Osteocyte (in vitro differentiated cells): ENCODE measurements at regions not wholly inside any gene's neighbourhood (a gene's known extent, or its start where the extent isn't known, plus 50 kb on each side); places are given as distances from the start of the nearest gene placed in this dataset.

Experiments
- DNase-seq: peaks from one replicate; pipeline ENCODE4 v3.0.0; 2021; ENCODE audit warnings: mixed read lengths; ENCODE audit not compliant: unreplicated experiment; ENCODE audit errors: extremely low spot score
- H3K27ac Mint-ChIP-seq: one replicate; pipeline ENCODE4 v1.8.0; 2021; ENCODE audit warnings: mild to moderate bottlenecking, mixed read lengths; ENCODE audit not compliant: unreplicated experiment
- H3K27me3 Mint-ChIP-seq: one replicate; pipeline ENCODE4 v1.8.0; 2021; ENCODE audit warnings: mixed read lengths; ENCODE audit not compliant: unreplicated experiment
- H3K36me3 Mint-ChIP-seq: one replicate; pipeline ENCODE4 v1.8.0; 2021; ENCODE audit warnings: mixed read lengths; ENCODE audit not compliant: unreplicated experiment
- H3K4me1 Mint-ChIP-seq: one replicate; pipeline ENCODE4 v1.8.0; 2021; ENCODE audit warnings: mixed read lengths; ENCODE audit not compliant: unreplicated experiment
- H3K4me3 Mint-ChIP-seq: one replicate; pipeline ENCODE4 v1.8.0; 2021; ENCODE audit warnings: mild to moderate bottlenecking, moderate library complexity, mixed read lengths; ENCODE audit not compliant: unreplicated experiment
- H3K9me3 Mint-ChIP-seq: one replicate; pipeline ENCODE4 v1.8.0; 2021; ENCODE audit warnings: mixed read lengths; ENCODE audit not compliant: unreplicated experiment
- CTCF ChIP-seq: fragments of 200-600 bp; sonication (generic); IDR thresholded peaks from 2 replicates; pipeline ENCODE4 v1.5.0; 2021; ENCODE audit warnings: antibody characterized with exemption, mild to moderate bottlenecking, moderate library complexity

GRCh38 chr7:149696280-149696679, 77.1 kb downstream of the ZNF467 start:
- H3K9me3 Mint-ChIP-seq, result peaks cover 8% of the 10 kb centered on the region
- peaks cover 32% of the 10 kb centered on the region for H3K27me3 Mint-ChIP-seq
- peaks cover 6% of the 10 kb centered on the region for H3K4me1 Mint-ChIP-seq

GRCh38 chr7:149692557-149692982, 80.8 kb downstream of the ZNF467 start:
- H3K27me3 Mint-ChIP-seq, result peaks cover 49% of the 10 kb centered on the region
- TF ChIP-seq CTCF, result no peak
- H3K9me3 Mint-ChIP-seq, result peaks cover 11% of the 10 kb centered on the region
- DNase-seq, result no peak
- peaks cover 4% of the 10 kb centered on the region for H3K36me3 Mint-ChIP-seq
- peaks cover 10% of the 10 kb centered on the region for H3K4me1 Mint-ChIP-seq
- H3K4me3 Mint-ChIP-seq, result peak overlapping the region; percentile 26
- H3K27ac Mint-ChIP-seq, result no peak overlapping the region

More at GRCh38 chr7:149696280-149696679, 77.1 kb downstream of the ZNF467 start:
- H3K4me3 Mint-ChIP-seq, result no peak overlapping the region
- peaks cover 4% of the 10 kb centered on the region for H3K36me3 Mint-ChIP-seq
- TF ChIP-seq CTCF, result no peak
- H3K27ac Mint-ChIP-seq, result no peak overlapping the region
- no peak for DNase-seq

- peaks cover 10% of the 10 kb centered on the region for H3K4me1 Mint-ChIP-seq
- no peak for TF ChIP-seq CTCF
- H3K27me3 Mint-ChIP-seq, result peaks cover 52% of the 10 kb centered on the region
- no peak for DNase-seq
- H3K9me3 Mint-ChIP-seq, result peaks cover 9% of the 10 kb centered on the region
- H3K4me3 Mint-ChIP-seq, result no peak overlapping the region
- H3K27ac Mint-ChIP-seq, result no peak overlapping the region
- H3K36me3 Mint-ChIP-seq, result peaks cover 4% of the 10 kb centered on the region
Observed at GRCh38 chr7:149692056-149692455, 81.3 kb downstream of the ZNF467 start.

- no peak for DNase-seq
- no peak for TF ChIP-seq CTCF
- H3K4me3 Mint-ChIP-seq, result no peak overlapping the region
- H3K27me3 Mint-ChIP-seq, result peaks cover 53% of the 10 kb centered on the region
- H3K9me3 Mint-ChIP-seq, result peaks cover 7% of the 10 kb centered on the region
- no peak overlapping the region for H3K27ac Mint-ChIP-seq
- peaks cover 10% of the 10 kb centered on the region for H3K4me1 Mint-ChIP-seq
- H3K36me3 Mint-ChIP-seq, result peaks cover 4% of the 10 kb centered on the region
Observed at GRCh38 chr7:149690688-149691446, 82.5 kb downstream of the ZNF467 start.

- DNase-seq, result no peak
- no peak overlapping the region for H3K4me3 Mint-ChIP-seq
- TF ChIP-seq CTCF, result no peak
- H3K27ac Mint-ChIP-seq, result no peak overlapping the region
- H3K36me3 Mint-ChIP-seq, result peaks cover 4% of the 10 kb centered on the region
- H3K27me3 Mint-ChIP-seq, result peaks cover 49% of the 10 kb centered on the region
- peaks cover 10% of the 10 kb centered on the region for H3K4me1 Mint-ChIP-seq
- H3K9me3 Mint-ChIP-seq, result peaks cover 7% of the 10 kb centered on the region
Observed at GRCh38 chr7:149689291-149689721, 84.1 kb downstream of the ZNF467 start.
